ENCODE measurements at regions not wholly inside any gene's neighbourhood (a gene's known extent, or its start where the extent isn't known, plus 50 kb on each side); places are given as distances from the start of the nearest gene placed in this dataset.

DNA sequence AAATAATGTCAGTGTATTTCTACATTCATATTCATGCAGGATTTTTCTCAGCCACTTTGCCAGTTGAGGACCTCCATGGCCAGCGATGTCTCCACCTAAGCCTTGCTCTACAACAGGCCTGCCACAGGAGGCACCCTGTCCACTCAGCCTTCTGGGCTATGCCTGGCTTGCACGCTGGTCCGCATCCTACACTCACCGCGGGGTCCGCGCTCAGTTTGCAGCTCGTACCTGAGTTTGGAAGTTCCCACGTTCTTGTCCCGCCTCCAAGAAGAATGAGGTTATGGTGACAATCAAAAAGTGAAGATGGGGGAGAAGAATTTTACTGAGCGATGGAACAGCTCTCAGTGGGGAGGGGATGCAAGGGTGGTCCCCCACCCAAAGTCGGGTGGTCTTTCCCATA, 93.6 kb upstream of the GRIK1 start:
- no peak overlapping the region for H3K27ac Mint-ChIP-seq
- no peaks in the 10 kb centered on the region for H3K27me3 ChIP-seq (ENCODE audit: control insufficient read depth, insufficient read depth, low read length, poor library complexity, severe bottlenecking)
- H3K4me3 ChIP-seq (ENCODE audit: low read length): no peak overlapping the region
- H3K4me1 Mint-ChIP-seq: no peaks in the 10 kb centered on the region
- no peak overlapping the region for H3K4me3 Mint-ChIP-seq
- TF ChIP-seq, protein P1, sequence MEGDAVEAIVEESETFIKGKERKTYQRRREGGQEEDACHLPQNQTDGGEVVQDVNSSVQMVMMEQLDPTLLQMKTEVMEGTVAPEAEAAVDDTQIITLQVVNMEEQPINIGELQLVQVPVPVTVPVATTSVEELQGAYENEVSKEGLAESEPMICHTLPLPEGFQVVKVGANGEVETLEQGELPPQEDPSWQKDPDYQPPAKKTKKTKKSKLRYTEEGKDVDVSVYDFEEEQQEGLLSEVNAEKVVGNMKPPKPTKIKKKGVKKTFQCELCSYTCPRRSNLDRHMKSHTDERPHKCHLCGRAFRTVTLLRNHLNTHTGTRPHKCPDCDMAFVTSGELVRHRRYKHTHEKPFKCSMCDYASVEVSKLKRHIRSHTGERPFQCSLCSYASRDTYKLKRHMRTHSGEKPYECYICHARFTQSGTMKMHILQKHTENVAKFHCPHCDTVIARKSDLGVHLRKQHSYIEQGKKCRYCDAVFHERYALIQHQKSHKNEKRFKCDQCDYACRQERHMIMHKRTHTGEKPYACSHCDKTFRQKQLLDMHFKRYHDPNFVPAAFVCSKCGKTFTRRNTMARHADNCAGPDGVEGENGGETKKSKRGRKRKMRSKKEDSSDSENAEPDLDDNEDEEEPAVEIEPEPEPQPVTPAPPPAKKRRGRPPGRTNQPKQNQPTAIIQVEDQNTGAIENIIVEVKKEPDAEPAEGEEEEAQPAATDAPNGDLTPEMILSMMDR (conservative IDR thresholded peaks at IDR 0.05): no peak
- H3K9me3 Mint-ChIP-seq: no peaks in the 10 kb centered on the region
- H3K9ac ChIP-seq (ENCODE audit: extremely low read depth, low read length, poor library complexity, severe bottlenecking): no peak overlapping the region
- no peaks in the 10 kb centered on the region for H3K4me1 ChIP-seq (ENCODE audit: control insufficient read depth, insufficient read depth, low read length)
- H3K9me3 ChIP-seq (ENCODE audit: control insufficient read depth, low read length): no peaks in the 10 kb centered on the region
- H3K36me3 Mint-ChIP-seq (ENCODE audit: low read depth): no peaks in the 10 kb centered on the region
- H3K27ac ChIP-seq (ENCODE audit: low read depth, low read length): no peak overlapping the region
- H3K36me3 ChIP-seq (ENCODE audit: control insufficient read depth, insufficient read depth, low read length): no peaks in the 10 kb centered on the region
- H3K27me3 Mint-ChIP-seq (ENCODE audit: insufficient read depth): no peaks in the 10 kb centered on the region
- 95 to 96% methylated on average over 6 to 12 of the region's 12 CpGs for WGBS, 2 experiments (ENCODE audit: insufficient coverage in 1 of 2, insufficient read length in 1 of 2)
- no peak for DNase-seq

DNA sequence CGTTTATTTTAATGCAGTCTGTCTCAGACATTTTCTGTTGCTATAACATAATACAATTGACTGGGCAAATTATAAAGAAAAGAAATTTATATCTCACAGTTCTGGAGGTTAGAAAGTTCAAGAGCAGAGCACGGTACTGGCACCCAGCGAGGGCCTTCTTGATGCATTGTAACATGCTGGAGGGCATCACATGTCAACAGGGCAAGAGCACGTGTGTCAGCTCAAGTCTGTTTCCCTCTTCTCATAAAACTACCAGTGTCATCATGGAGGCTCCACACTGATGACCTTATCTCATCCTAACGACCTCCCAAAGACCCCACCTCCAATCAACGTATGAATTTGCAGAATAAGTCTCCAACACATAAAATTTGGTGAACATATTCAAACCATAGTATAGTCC, 90.6 kb upstream of the GRIK1 start:
- Mint-ChIP-seq H3K4me1 (no peaks in the 10 kb centered on the region), H3K9me3 (no peaks in the 10 kb centered on the region), H3K27ac (no peak overlapping the region), H3K36me3 (ENCODE audit: low read depth) (no peaks in the 10 kb centered on the region), H3K4me3 (no peak overlapping the region), H3K27me3 (ENCODE audit: insufficient read depth) (no peaks in the 10 kb centered on the region)
- H3K36me3 ChIP-seq (ENCODE audit: control insufficient read depth, insufficient read depth, low read length): no peaks in the 10 kb centered on the region
- no peak overlapping the region for H3K4me3 ChIP-seq (ENCODE audit: low read length)
- no peaks in the 10 kb centered on the region for H3K9me3 ChIP-seq (ENCODE audit: control insufficient read depth, low read length)
- no peaks in the 10 kb centered on the region for H3K4me1 ChIP-seq (ENCODE audit: control insufficient read depth, insufficient read depth, low read length)
- no peak overlapping the region for H3K27ac ChIP-seq (ENCODE audit: low read depth, low read length)
- TF ChIP-seq, protein P1 (conservative IDR thresholded peaks at IDR 0.05): no peak
- H3K27me3 ChIP-seq (ENCODE audit: control insufficient read depth, insufficient read depth, low read length, poor library complexity, severe bottlenecking): no peaks in the 10 kb centered on the region
- 85 to 98% methylated on average over 5 of the region's 6 CpGs for WGBS, 2 experiments (ENCODE audit: insufficient coverage in 1 of 2, insufficient read length in 1 of 2)
- no peak overlapping the region for H3K9ac ChIP-seq (ENCODE audit: extremely low read depth, low read length, poor library complexity, severe bottlenecking)
- no peak for DNase-seq

DNA sequence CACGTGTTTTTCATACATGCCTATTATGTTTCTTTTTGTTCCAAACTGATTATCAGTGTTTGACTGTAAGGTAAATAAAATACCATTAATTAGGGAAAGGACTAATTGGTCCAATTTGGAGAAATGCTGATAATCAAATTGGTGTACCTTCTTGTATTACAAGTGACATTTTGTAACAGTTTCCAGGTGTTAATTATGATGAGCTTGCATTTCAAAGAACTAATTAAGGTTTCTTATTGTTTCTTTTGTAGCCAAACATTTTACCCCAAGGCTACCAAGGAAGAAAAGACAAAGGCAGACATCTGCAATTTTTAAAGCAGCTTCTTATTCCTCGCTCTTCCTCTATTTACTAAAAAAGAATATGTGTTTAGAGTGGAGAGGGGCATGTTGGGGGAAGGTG, 88.7 kb upstream of the GRIK1 start:
- no peaks in the 10 kb centered on the region for H3K4me1 ChIP-seq (ENCODE audit: control insufficient read depth, insufficient read depth, low read length)
- no peaks in the 10 kb centered on the region for H3K9me3 ChIP-seq (ENCODE audit: control insufficient read depth, low read length)
- no peak overlapping the region for H3K9ac ChIP-seq (ENCODE audit: extremely low read depth, low read length, poor library complexity, severe bottlenecking)
- 100% methylated on average over 1 of the region's 2 CpGs; no CpG with 5 or more reads in 1 of the 2 experiments for WGBS, 2 experiments (ENCODE audit: insufficient coverage in 1 of 2, insufficient read length in 1 of 2)
- no peak for DNase-seq
- no peak overlapping the region for H3K27ac ChIP-seq (ENCODE audit: low read depth, low read length)
- H3K27me3 ChIP-seq (ENCODE audit: control insufficient read depth, insufficient read depth, low read length, poor library complexity, severe bottlenecking): no peaks in the 10 kb centered on the region
- H3K4me3 ChIP-seq (ENCODE audit: low read length): no peak overlapping the region
- Mint-ChIP-seq H3K4me3 (no peak overlapping the region), H3K27me3 (ENCODE audit: insufficient read depth) (no peaks in the 10 kb centered on the region), H3K9me3 (no peaks in the 10 kb centered on the region), H3K36me3 (ENCODE audit: low read depth) (no peaks in the 10 kb centered on the region), H3K27ac (no peak overlapping the region), H3K4me1 (no peaks in the 10 kb centered on the region)
- TF ChIP-seq, protein P1 (conservative IDR thresholded peaks at IDR 0.05): no peak
- no peaks in the 10 kb centered on the region for H3K36me3 ChIP-seq (ENCODE audit: control insufficient read depth, insufficient read depth, low read length)

Data from endodermal cell (in vitro differentiated cells).